Activated CD8-positive, alpha-beta T cell treated with anti-CD3 and anti-CD28 coated beads for 36 hours (primary cell): ENCODE measurements at regions not wholly inside any gene's neighbourhood (a gene's known extent, or its start where the extent isn't known, plus 50 kb on each side); places are given as distances from the start of the nearest gene placed in this dataset.

ENCODE experiments used
- ATAC-seq: fragments of 200-7000 bp; cut with Tn5 transposase; one replicate; pipeline ENCODE4 v1.10.0; 2021; ENCODE audit warnings: mild to moderate bottlenecking, moderate library complexity
- CTCF ChIA-PET: fragments of 350-600 bp; sonication (Branson Sonifier 250); formaldehyde crosslinking; loops from one replicate; lab custom pipeline; 2021; ENCODE audit warnings: antibody characterized with exemption; lab: Charles Lee
- POLR2A ChIA-PET: fragments of 350-600 bp; sonication (Branson Sonifier 250); formaldehyde crosslinking; loops from one replicate; lab custom pipeline; 2021; ENCODE audit warnings: antibody characterized with exemption; lab: Charles Lee
- DNase-seq: peaks from one replicate; pipeline ENCODE4 v3.0.0-alpha.2; 2020
- H3K27ac Mint-ChIP-seq: one replicate; pipeline ENCODE4 v1.8.0; 2021; ENCODE audit warnings: mild to moderate bottlenecking, mixed read lengths
- H3K27me3 Mint-ChIP-seq: one replicate; pipeline ENCODE4 v1.8.0; 2021; ENCODE audit warnings: mixed read lengths
- H3K36me3 Mint-ChIP-seq: one replicate; pipeline ENCODE4 v1.8.0; 2021; ENCODE audit warnings: low read depth, mixed read lengths
- H3K4me1 Mint-ChIP-seq: one replicate; pipeline ENCODE4 v1.8.0; 2021; ENCODE audit warnings: low read depth, mixed read lengths
- H3K4me3 Mint-ChIP-seq: one replicate; pipeline ENCODE4 v1.8.0; 2021; ENCODE audit warnings: mild to moderate bottlenecking, moderate library complexity, mixed read lengths
- H3K9me3 Mint-ChIP-seq: one replicate; pipeline ENCODE4 v1.8.0; 2021; ENCODE audit warnings: mixed read lengths
- CTCF ChIP-seq: fragments of 200-600 bp; IDR thresholded peaks from one replicate; pipeline ENCODE4 v1.8.0; 2022; ENCODE audit warnings: antibody characterized with exemption, mild to moderate bottlenecking
- intact Hi-C: fragments of 100-400 bp; cut with micrococcal nuclease; formaldehyde crosslinking; loops from one replicate; pipeline ENCODE4 v1.10.0; 2022

GRCh38 chr6:163900570-163900969, 486.1 kb downstream of the QKI start:
- H3K36me3 Mint-ChIP-seq: no peaks in the 10 kb centered on the region
- H3K27me3 Mint-ChIP-seq: peaks cover 1% of the 10 kb centered on the region
- ATAC-seq: no peak
- intact Hi-C loops: no loop called here
- no peak overlapping the region for H3K4me3 Mint-ChIP-seq
- no peaks in the 10 kb centered on the region for H3K9me3 Mint-ChIP-seq
- no peak overlapping the region for H3K27ac Mint-ChIP-seq
- ChIA-PET POLR2A (interaction anchor here (0.6 kb wide), 1 partner anchor 517 kb away, joined by 3 read pairs; no protein-coding TSS in a partner anchor), CTCF (no interaction called here)
- no peaks in the 10 kb centered on the region for H3K4me1 Mint-ChIP-seq
- no peak for DNase-seq
- TF ChIP-seq CTCF: no peak

GRCh38 chr6:163897669-163898068, 483.2 kb downstream of the QKI start:
- POLR2A ChIA-PET: no interaction called here
- Mint-ChIP-seq H3K4me1 (no peaks in the 10 kb centered on the region), H3K9me3 (no peaks in the 10 kb centered on the region), H3K36me3 (no peaks in the 10 kb centered on the region), H3K27ac (no peak overlapping the region), H3K4me3 (no peak overlapping the region), H3K27me3 (no peaks in the 10 kb centered on the region)
- CTCF ChIA-PET: no interaction called here
- intact Hi-C loops: no loop called here
- no peak for TF ChIP-seq CTCF
- no peak for DNase-seq
- no peak for ATAC-seq

GRCh38 chr6:163897030-163897429, 482.5 kb downstream of the QKI start:
- intact Hi-C loops: no loop called here
- TF ChIP-seq CTCF: no peak
- ATAC-seq (no peak), DNase-seq (no peak)
- H3K27me3 Mint-ChIP-seq: no peaks in the 10 kb centered on the region
- H3K4me1 Mint-ChIP-seq: no peaks in the 10 kb centered on the region
- H3K9me3 Mint-ChIP-seq: no peaks in the 10 kb centered on the region
- no peaks in the 10 kb centered on the region for H3K36me3 Mint-ChIP-seq
- POLR2A ChIA-PET: no interaction called here
- no peak overlapping the region for H3K27ac Mint-ChIP-seq
- CTCF ChIA-PET: no interaction called here
- H3K4me3 Mint-ChIP-seq: no peak overlapping the region

- no peak for ATAC-seq
- DNase-seq: no peak
- no peak overlapping the region for H3K4me3 Mint-ChIP-seq
- H3K27ac Mint-ChIP-seq: no peak overlapping the region
- no peaks in the 10 kb centered on the region for H3K36me3 Mint-ChIP-seq
- ChIA-PET CTCF (no interaction called here), POLR2A (no interaction called here)
- H3K27me3 Mint-ChIP-seq: no peaks in the 10 kb centered on the region
- no peaks in the 10 kb centered on the region for H3K4me1 Mint-ChIP-seq
- H3K9me3 Mint-ChIP-seq: no peaks in the 10 kb centered on the region
- no peak for TF ChIP-seq CTCF
- intact Hi-C loops: no loop called here
These were observed 480.6 kb downstream of the QKI start for GRCh38 chr6:163895162-163895561.

- intact Hi-C loops: no loop called here
These were observed 479.2 kb downstream of the QKI start for GRCh38 chr6:163893609-163894189.

More at GRCh38 chr6:163893609-163894189, 479.2 kb downstream of the QKI start:
- Mint-ChIP-seq H3K4me1 (no peaks in the 10 kb centered on the region), H3K27ac (no peak overlapping the region), H3K27me3 (no peaks in the 10 kb centered on the region), H3K36me3 (no peaks in the 10 kb centered on the region), H3K9me3 (no peaks in the 10 kb centered on the region), H3K4me3 (no peak overlapping the region)
- no peak for ATAC-seq
- TF ChIP-seq CTCF: no peak
- ChIA-PET CTCF (interaction anchor here (0.6 kb wide), 1 partner anchor 1989 kb away, joined by 3 read pairs; no protein-coding TSS in a partner anchor), POLR2A (interaction anchor here (0.7 kb wide), 1 partner anchor 972 kb away, joined by 3 read pairs; no protein-coding TSS in a partner anchor)
- no peak for DNase-seq
